ENCODE measurements at regions not wholly inside any gene's neighbourhood (a gene's known extent, or its start where the extent isn't known, plus 50 kb on each side); places are given as distances from the start of the nearest gene placed in this dataset.

- DNase-seq = no peak
Measured at GRCh38 chr5:15447209-15447608, 52.8 kb upstream of the FBXL7 start.

- no peak for DNase-seq
Measured at GRCh38 chr5:15446552-15446951, 53.4 kb upstream of the FBXL7 start.

GRCh38 chr5:15442193-15442570 lies 57.8 kb upstream of the FBXL7 start:
- DNase-seq = no peak

GRCh38 chr5:15441433-15442192 lies 58.4 kb upstream of the FBXL7 start:
- DNase-seq = no peak

GRCh38 chr5:15440434-15440833 lies 59.5 kb upstream of the FBXL7 start:
- DNase-seq = no peak

GRCh38 chr5:15439801-15440200 lies 60.2 kb upstream of the FBXL7 start:
- no peak for DNase-seq

GRCh38 chr5:15433709-15434108 lies 66.3 kb upstream of the FBXL7 start:
- DNase-seq = no peak

GRCh38 chr5:15431923-15432322 lies 68.1 kb upstream of the FBXL7 start:
- DNase-seq = no peak

GRCh38 chr5:15425766-15426165 lies 74.2 kb upstream of the FBXL7 start:
- DNase-seq = no peak

GRCh38 chr5:15424769-15425168 lies 75.2 kb upstream of the FBXL7 start:
- no peak for DNase-seq

GRCh38 chr5:15421921-15422412 lies 78.0 kb upstream of the FBXL7 start:
- no peak for DNase-seq

- no peak for DNase-seq
Measured at GRCh38 chr5:15421381-15421780, 78.6 kb upstream of the FBXL7 start.

GRCh38 chr5:15420201-15420600 lies 79.8 kb upstream of the FBXL7 start:
- DNase-seq = no peak

- no peak for DNase-seq
Measured at GRCh38 chr5:15417156-15417555, 82.8 kb upstream of the FBXL7 start.

GRCh38 chr5:15406478-15406877 lies 93.5 kb upstream of the FBXL7 start:
- DNase-seq = no peak

GRCh38 chr5:15393146-15393545 lies 106.8 kb upstream of the FBXL7 start:
- DNase-seq = no peak

GRCh38 chr5:15391704-15392397 lies 108.1 kb upstream of the FBXL7 start:
- no peak for DNase-seq

GRCh38 chr5:15388866-15389265 lies 111.1 kb upstream of the FBXL7 start:
- no peak for DNase-seq

- DNase-seq = no peak
Measured at GRCh38 chr5:15387931-15388524, 112.0 kb upstream of the FBXL7 start.

GRCh38 chr5:15386122-15386521 lies 113.9 kb upstream of the FBXL7 start:
- DNase-seq = no peak

- DNase-seq = no peak
Measured at GRCh38 chr5:15385553-15385952, 114.4 kb upstream of the FBXL7 start.

GRCh38 chr5:15385037-15385436 lies 114.9 kb upstream of the FBXL7 start:
- DNase-seq = no peak

- DNase-seq = no peak
Measured at GRCh38 chr5:15384581-15384980, 115.4 kb upstream of the FBXL7 start.

GRCh38 chr5:15384176-15384575 lies 115.8 kb upstream of the FBXL7 start:
- no peak for DNase-seq
